Activated B cell treated with CpG ODN at 0.5 μM for 24 hours (primary cell): ENCODE measurements at regions not wholly inside any gene's neighbourhood (a gene's known extent, or its start where the extent isn't known, plus 50 kb on each side); places are given as distances from the start of the nearest gene placed in this dataset.

ENCODE experiments used
- ATAC-seq: fragments of 200-7000 bp; cut with Tn5 transposase; one replicate; pipeline ENCODE4 v1.10.0; 2021; ENCODE audit warnings: low read depth, mild to moderate bottlenecking, moderate library complexity
- CTCF ChIA-PET: fragments of 350-600 bp; sonication (Branson Sonifier 250); formaldehyde crosslinking; loops from one replicate; lab custom pipeline; 2021; ENCODE audit warnings: antibody characterized with exemption; lab: Charles Lee
- POLR2A ChIA-PET: fragments of 350-600 bp; sonication (Branson Sonifier 250); formaldehyde crosslinking; loops from one replicate; lab custom pipeline; 2021; ENCODE audit warnings: antibody characterized with exemption; lab: Charles Lee
- DNase-seq: peaks from one replicate; pipeline ENCODE4 v3.0.0; 2022
- H3K27ac Mint-ChIP-seq: one replicate; pipeline ENCODE4 v1.8.0; 2020; ENCODE audit warnings: mixed read lengths
- H3K27me3 Mint-ChIP-seq: one replicate; pipeline ENCODE4 v1.8.0; 2021; ENCODE audit warnings: mixed read lengths
- H3K36me3 Mint-ChIP-seq: one replicate; pipeline ENCODE4 v1.8.0; 2021; ENCODE audit warnings: low read depth, mixed read lengths
- H3K4me1 Mint-ChIP-seq: one replicate; pipeline ENCODE4 v1.8.0; 2021; ENCODE audit warnings: mixed read lengths
- H3K4me3 Mint-ChIP-seq: one replicate; pipeline ENCODE4 v1.8.0; 2020; ENCODE audit warnings: mild to moderate bottlenecking, mixed read lengths
- H3K9me3 Mint-ChIP-seq: one replicate; pipeline ENCODE4 v1.8.0; 2020; ENCODE audit warnings: mixed read lengths
- CTCF ChIP-seq: fragments of 200-600 bp; IDR thresholded peaks from one replicate; pipeline ENCODE4 v1.8.0; 2022; ENCODE audit warnings: antibody characterized with exemption, mild to moderate bottlenecking
- intact Hi-C: fragments of 100-400 bp; cut with micrococcal nuclease; formaldehyde crosslinking; loops from one replicate; pipeline ENCODE4 v1.15.1; 2024

- ChIA-PET POLR2A (no interaction called here), CTCF (no interaction called here)
- Mint-ChIP-seq H3K4me1 (no peaks in the 10 kb centered on the region), H3K27me3 (peaks cover 9% of the 10 kb centered on the region), H3K27ac (no peak overlapping the region), H3K36me3 (no peaks in the 10 kb centered on the region), H3K9me3 (no peaks in the 10 kb centered on the region), H3K4me3 (no peak overlapping the region)
- ATAC-seq: no peak
- DNase-seq: no peak
- TF ChIP-seq CTCF: no peak
- intact Hi-C loops: no loop called here
These were observed 91.1 kb upstream of the CLPB start for GRCh38 chr11:72525466-72525865.

GRCh38 chr11:72524711-72525110 lies 90.4 kb upstream of the CLPB start:
- no peaks in the 10 kb centered on the region for H3K9me3 Mint-ChIP-seq
- intact Hi-C loops: no loop called here
- H3K36me3 Mint-ChIP-seq: no peaks in the 10 kb centered on the region
- H3K4me1 Mint-ChIP-seq: peaks cover 5% of the 10 kb centered on the region
- TF ChIP-seq CTCF: no peak
- ChIA-PET CTCF (no interaction called here), POLR2A (no interaction called here)
- ATAC-seq (no peak), DNase-seq (no peak)
- peaks cover 5% of the 10 kb centered on the region for H3K27me3 Mint-ChIP-seq
- H3K27ac Mint-ChIP-seq: no peak overlapping the region
- H3K4me3 Mint-ChIP-seq: no peak overlapping the region

DNA sequence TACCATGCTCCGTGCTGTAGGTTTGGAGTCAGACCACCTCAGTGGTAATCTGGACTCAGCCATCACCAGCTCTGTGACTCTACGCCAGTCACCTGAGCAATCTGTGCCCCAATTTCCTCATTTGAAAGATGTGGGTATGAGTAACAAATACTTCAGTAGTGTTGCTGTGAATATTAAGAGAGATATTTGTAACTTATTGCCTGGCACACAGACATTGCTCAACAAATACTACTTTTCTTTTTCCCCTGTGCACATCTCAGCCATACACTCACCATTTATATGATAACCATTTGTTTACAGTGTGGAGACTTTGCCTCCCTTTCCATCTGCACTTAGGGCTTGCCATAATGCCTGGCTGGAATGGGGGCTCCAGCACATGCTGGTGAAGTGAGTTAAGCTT lies 89.7 kb upstream of the CLPB start:
- Mint-ChIP-seq H3K27ac (no peak overlapping the region), H3K4me1 (peaks cover 12% of the 10 kb centered on the region), H3K9me3 (no peaks in the 10 kb centered on the region), H3K36me3 (no peaks in the 10 kb centered on the region), H3K27me3 (peaks cover 5% of the 10 kb centered on the region), H3K4me3 (no peak overlapping the region)
- DNase-seq (no peak), ATAC-seq (no peak)
- no peak for TF ChIP-seq CTCF
- ChIA-PET POLR2A (no interaction called here), CTCF (no interaction called here)
- intact Hi-C loops: no loop called here

DNA sequence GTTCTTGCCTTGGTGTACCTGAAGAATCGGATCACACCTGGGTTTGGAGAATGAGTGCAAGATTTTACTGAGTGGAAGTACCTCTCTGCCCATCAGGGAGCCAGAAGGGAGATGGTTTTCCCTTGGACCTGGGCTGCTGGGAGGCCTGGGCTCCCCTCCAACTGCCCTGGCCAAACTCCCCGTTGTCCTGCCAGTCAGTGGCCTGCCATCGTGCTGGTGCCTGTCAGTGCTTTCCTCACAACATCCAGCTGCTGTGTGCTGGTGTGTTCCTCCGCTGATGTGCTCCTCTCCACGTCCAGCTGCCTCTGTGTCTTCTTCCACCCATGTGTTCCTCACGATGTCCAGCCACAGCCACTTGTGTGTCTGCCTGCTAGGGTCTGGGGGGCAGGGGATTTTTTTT lies 87.9 kb upstream of the CLPB start:
- DNase-seq (no peak), ATAC-seq (no peak)
- H3K9me3 Mint-ChIP-seq: no peaks in the 10 kb centered on the region
- intact Hi-C loops: no loop called here
- H3K27me3 Mint-ChIP-seq: peaks cover 4% of the 10 kb centered on the region
- CTCF ChIA-PET: no interaction called here
- TF ChIP-seq CTCF: no peak
- no peaks in the 10 kb centered on the region for H3K36me3 Mint-ChIP-seq
- H3K27ac Mint-ChIP-seq: no peak overlapping the region
- POLR2A ChIA-PET: no interaction called here
- H3K4me1 Mint-ChIP-seq: peaks cover 12% of the 10 kb centered on the region
- H3K4me3 Mint-ChIP-seq: no peak overlapping the region

DNA sequence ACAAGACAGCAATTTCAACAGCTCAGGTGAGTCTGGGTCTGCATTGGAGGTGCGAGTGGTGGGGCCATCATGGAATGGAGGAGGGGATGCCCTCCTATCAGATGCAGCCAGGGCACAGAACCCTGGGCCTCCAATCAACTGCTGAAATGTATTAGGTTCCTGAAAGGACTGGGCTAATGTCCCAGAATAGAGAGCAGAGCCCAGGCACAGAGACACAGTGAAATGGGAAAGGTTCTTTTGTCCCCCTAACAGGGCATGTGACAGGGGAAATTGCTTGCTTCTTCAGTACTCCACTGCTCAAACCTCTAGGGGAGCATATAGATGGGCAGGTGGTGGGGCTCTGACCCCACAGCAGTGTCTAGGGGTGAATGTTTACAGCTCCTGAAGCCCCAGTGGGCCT lies 87.3 kb upstream of the CLPB start:
- intact Hi-C loops: no loop called here
- no peaks in the 10 kb centered on the region for H3K9me3 Mint-ChIP-seq
- no peaks in the 10 kb centered on the region for H3K36me3 Mint-ChIP-seq
- H3K27ac Mint-ChIP-seq: no peak overlapping the region
- no peak for TF ChIP-seq CTCF
- DNase-seq: no peak
- no peak for ATAC-seq
- CTCF ChIA-PET: no interaction called here
- POLR2A ChIA-PET: no interaction called here
- no peak overlapping the region for H3K4me3 Mint-ChIP-seq
- H3K4me1 Mint-ChIP-seq: peaks cover 12% of the 10 kb centered on the region
- H3K27me3 Mint-ChIP-seq: peaks cover 4% of the 10 kb centered on the region
